ENCODE measurements at regions not wholly inside any gene's neighbourhood (a gene's known extent, or its start where the extent isn't known, plus 50 kb on each side); places are given as distances from the start of the nearest gene placed in this dataset.
"Not testable (repeated sequence)": the region's sequence is repeated elsewhere in the genome, so short reads cannot be mapped to it uniquely, and the experiment has no call there.

GRCh38 chr4:156545003-156545785 lies 426.4 kb downstream of the PDGFC start:
- no peak for DNase-seq (ENCODE audit: low read depth, low spot score)

GRCh38 chr4:156539376-156539775 lies 432.2 kb downstream of the PDGFC start:
- no peak for DNase-seq (ENCODE audit: low read depth, low spot score)

DNA sequence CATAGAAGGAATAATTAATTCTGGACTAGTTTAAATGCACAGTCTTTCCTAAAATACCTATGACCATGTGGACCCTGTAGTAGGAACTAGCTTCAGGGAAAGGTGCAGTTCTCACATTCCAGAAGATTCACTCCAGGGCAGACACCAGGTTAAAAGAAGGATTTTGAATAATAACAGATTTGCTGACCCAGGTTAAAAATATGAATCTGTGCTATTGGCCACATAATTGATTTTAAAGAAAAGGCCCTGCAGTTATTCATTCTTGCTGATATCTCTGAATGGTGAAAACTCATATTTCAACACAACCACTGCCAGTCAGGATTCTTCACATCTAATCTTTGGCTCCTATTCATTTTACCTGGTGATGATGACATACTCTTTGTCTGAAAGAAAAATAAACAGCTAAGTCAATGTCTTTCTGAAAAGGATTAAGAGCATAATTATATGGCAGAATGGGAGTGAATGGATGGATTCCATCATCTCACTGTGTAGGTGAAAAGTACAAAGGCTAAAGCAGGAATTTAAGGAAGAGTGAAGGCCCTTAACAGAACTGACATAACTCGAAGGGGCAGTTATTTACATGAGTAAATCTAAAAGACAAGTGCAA lies 432.8 kb downstream of the PDGFC start:
- DNase-seq (ENCODE audit: low read depth, low spot score), result no peak

DNA sequence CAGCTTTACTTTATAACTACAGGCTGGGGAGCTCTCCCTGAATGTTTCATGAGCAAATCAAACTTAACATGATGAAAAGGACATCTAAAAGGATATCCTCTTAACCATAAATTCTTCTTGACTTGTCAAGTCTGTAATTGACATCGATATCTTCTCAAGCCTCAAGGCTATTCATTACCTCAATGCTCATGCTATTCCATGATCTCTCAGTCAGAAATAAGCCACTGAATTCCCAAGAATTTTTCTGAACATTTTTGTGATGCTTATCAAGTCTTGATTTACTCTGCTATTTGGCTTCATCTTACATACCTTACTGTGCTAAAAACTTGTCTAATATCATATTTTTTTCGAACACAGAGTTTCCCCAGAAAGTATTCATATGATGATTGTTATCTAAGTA lies 433.4 kb downstream of the PDGFC start:
- DNase-seq (ENCODE audit: low read depth, low spot score), result no peak

GRCh38 chr4:156537286-156537685 lies 434.3 kb downstream of the PDGFC start:
- DNase-seq (ENCODE audit: low read depth, low spot score), result no peak

- no peak for DNase-seq (ENCODE audit: low read depth, low spot score)
Observed at GRCh38 chr4:156536661-156537060, 434.9 kb downstream of the PDGFC start.

GRCh38 chr4:156534205-156534604 lies 437.4 kb downstream of the PDGFC start:
- DNase-seq (ENCODE audit: low read depth, low spot score), result no peak

DNA sequence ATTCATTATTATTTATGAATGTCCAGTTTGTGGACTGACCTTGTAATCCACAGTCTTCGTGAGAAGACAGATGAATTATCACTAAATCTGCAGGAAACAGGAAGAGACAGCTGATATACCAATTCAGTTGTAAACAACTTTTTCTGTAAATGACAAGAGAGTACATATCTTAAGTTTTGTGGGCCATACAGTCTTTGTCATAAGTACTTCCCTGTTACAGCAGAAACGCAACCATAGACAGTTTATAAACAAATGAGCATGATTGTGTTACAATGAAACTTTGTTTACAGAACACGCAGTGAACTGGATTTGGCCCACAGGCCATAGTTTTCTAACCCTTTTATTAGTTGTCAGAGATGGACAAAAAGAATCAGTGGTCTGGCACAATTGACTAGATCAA lies 443.4 kb downstream of the PDGFC start:
- no peak for DNase-seq (ENCODE audit: low read depth, low spot score)

DNA sequence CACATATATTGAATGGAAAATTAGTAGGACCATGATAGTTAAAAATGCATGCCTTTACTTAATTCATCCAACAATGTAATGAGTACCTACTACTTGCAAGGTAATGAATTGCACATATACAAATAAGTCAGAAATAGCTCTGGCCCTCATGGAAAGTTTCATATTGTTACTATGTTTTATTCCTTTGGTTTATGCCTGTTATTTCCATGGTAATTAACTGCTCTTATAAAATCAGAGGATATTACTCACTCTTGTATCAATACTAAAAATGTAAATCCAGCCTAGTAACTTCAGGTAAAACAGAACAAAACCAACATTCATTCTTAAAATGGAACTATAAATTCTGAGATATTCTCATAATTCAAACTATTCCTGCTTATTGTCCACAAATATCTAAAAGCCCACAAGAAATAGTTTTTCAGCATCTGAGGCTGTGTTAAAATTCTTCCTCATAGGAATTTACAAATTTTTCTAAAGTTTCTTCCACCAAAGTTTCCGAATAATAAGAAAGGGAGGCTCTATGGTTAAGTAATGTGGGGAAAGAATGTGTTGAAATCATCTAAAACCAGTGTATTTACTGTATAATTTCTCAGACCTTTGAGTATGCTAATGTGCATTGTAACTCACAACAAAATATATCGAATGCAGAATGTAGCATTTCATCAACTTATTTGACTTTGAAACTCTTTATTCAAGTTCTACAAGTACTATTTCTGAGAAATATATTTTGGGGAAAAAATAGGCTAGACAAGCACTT lies 444.2 kb downstream of the PDGFC start:
- no peak for DNase-seq (ENCODE audit: low read depth, low spot score)

- DNase-seq (ENCODE audit: low read depth, low spot score), result no peak
Observed at GRCh38 chr4:156523991-156524390, 447.6 kb downstream of the PDGFC start.

- DNase-seq (ENCODE audit: low read depth, low spot score), result no peak
Observed at GRCh38 chr4:156523492-156523891, 448.1 kb downstream of the PDGFC start.

- no peak for DNase-seq (ENCODE audit: low read depth, low spot score)
Observed at GRCh38 chr4:156521631-156522030, 450.0 kb downstream of the PDGFC start.

DNA sequence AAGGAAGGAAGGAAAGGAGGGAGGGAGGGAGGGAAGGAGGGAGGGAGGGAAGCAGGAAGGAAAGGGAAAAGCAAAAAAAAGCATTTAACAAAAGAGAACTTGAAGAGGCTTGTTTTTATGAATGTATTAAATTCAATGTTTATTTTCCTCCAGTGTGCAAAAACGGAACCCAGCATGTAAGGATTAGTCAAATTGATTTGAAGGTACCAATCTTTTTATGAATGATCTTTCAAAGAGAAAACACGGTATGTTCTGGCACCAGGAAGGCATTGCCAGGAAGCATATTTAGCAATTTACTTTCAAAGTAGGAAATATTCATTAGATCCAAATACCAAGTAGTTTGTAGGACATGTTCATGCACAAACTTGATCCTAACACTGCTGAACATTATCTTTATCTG lies 453.6 kb downstream of the PDGFC start:
- DNase-seq (ENCODE audit: low read depth, low spot score), result no peak

GRCh38 chr4:156517546-156517945 lies 454.1 kb downstream of the PDGFC start:
- DNase-seq (ENCODE audit: low read depth, low spot score), result no peak

DNA sequence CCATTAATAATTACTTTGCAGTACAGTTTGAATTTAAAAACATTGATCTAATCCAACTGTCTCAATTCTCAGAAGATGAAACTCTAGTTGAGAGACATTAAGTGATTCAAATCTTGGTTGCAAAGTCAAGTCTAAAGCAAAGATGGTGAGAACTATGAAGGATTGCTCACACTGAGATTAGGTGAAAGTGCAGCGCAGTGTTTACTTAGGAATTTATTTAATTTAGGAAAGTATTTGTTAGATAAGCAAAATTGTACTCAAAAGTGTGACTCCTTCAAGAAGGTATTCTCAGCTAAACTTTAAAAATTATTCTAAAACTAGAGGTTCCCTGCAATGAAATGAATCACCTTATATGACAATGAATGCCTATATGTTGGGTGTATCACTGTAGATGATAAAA lies 454.9 kb downstream of the PDGFC start:
- DNase-seq (ENCODE audit: low read depth, low spot score), result no peak

GRCh38 chr4:156515295-156515694 lies 456.3 kb downstream of the PDGFC start:
- DNase-seq (ENCODE audit: low read depth, low spot score), result no peak

- peak; percentile 17 for DNase-seq (ENCODE audit: low read depth, low spot score)
Observed at GRCh38 chr4:156512622-156513021, 459.0 kb downstream of the PDGFC start.

DNA sequence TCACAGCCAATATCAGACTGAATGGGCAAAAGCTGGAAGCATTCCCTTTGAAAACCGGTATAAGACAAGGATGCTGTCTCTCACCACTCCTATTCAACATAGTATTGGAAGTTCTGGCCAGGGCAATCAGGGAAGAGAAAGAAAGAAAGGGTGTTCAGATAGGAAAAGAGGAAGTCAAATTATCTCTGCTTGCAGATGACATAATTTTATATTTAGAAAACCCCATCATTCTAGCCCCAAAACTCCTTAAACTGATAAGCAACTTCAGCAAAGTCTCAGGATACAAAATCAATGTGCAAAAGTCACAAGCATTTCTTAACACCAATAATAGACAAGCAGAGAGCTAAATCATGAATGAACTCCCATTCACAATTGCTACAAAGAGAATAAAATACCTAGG lies 461.7 kb downstream of the PDGFC start:
- DNase-seq (ENCODE audit: low read depth, low spot score), result not testable (repeated sequence)

DNA sequence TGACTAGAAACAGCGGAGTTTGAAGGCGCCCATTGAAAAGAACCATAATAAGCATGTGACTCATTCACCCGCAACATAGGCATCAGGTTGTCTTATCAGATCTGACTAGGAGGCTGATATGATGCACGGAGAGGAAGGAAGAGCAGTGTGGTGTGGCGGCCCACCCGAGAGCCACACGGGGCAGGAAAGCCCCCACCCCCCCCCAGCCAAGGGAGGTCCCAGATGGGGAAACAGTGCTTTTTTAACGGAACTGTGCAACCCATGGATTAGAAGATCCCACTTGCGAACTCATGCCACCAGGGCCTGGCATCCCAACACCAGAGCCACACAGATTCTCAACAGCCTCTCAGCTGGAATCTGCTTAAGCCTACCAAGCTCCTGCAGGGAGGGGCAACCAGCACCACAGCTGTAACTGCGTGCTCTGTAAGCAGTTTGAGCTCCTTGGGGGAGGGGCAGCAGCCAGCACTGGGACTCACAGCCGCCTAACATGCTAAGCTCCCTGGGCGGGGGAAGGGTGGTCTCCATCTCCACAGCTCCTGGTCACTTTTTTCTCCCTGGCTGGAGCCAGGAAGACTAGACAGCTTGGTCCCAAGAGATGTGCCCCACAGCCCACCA lies 466.2 kb downstream of the PDGFC start:
- no peak for DNase-seq (ENCODE audit: low read depth, low spot score)

DNA sequence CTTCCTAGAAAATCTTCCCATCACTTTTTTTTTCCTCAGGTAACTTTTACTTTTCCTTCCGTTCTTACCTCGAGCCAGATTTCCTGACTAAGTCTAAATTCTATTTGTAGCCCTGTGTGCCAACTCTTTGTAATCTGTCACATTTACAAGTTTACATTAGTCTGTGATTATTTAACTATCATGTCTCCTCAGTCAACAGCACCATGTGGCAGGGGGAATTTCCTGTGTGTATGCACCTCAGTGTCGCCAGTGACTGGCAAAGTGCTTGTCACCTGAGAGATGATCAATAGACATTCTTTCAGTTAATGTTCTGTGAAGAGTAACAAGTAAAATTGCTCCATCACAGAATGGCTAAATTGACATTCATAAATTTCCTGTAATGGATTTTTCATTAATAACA lies 468.5 kb downstream of the PDGFC start:
- DNase-seq (ENCODE audit: low read depth, low spot score), result no peak

GRCh38 chr4:156501962-156502361 lies 469.6 kb downstream of the PDGFC start:
- no peak for DNase-seq (ENCODE audit: low read depth, low spot score)

- DNase-seq (ENCODE audit: low read depth, low spot score), result no peak
Observed at GRCh38 chr4:156499684-156500083, 471.9 kb downstream of the PDGFC start.
